Fibroblast of skin of left biceps (primary cell): ENCODE measurements at regions not wholly inside any gene's neighbourhood (a gene's known extent, or its start where the extent isn't known, plus 50 kb on each side); places are given as distances from the start of the nearest gene placed in this dataset.
"Not testable (repeated sequence)": the region's sequence is repeated elsewhere in the genome, so short reads cannot be mapped to it uniquely, and the experiment has no call there.

Experiments used
- DNase-seq, 2 experiments: peaks; one replicate each; pipeline ENCODE4 v3.0.0-alpha.2; 2013; ENCODE audit warnings: low read depth in 2 of 2

DNA sequence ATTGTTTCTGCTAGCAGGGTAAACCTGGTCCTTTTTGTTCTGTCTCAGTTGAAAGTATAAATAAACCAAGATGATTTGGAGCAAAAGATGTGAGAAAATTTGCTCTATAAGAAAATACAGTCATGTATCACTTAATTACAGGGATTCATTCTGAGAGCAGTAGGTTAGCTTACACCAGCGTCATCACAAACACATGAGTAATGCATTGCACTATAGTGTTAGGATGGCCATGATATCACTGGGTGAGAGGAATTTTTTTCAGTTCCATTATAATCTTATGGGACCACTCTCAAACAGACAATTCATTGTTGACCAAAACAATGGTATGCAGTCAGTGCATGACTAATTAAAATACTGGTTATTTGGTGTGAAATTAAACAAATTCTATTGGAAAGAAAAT is 430.9 kb downstream of the CHSY3 start:
- DNase-seq: no peak

GRCh38 chr5:130333089-130333488 is 428.8 kb downstream of the CHSY3 start:
- DNase-seq: peak in 1 of 2 experiments; percentile 34

DNA sequence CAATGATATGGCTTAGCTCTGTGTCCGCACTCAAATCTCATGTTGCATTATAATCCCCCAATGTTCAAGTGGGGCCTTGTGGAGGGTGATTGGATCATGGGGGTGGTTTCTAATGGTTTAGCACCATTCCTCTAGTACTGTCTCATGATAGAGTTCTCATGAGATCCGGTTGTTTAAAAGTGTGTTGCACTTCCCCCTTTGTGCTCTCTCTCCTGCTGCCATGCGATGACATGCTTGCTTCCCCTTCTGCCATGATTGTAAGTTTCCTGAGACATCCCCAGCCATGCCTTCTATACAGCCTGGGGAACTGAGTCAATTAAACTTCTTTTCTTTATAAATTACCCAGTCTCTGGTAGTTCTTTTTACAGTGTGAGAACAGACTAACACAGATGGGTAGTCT is 427.1 kb downstream of the CHSY3 start:
- DNase-seq: no peak

- no peak for DNase-seq
Observed at GRCh38 chr5:130324953-130325671, 420.8 kb downstream of the CHSY3 start.

- DNase-seq: peak in 1 of 2 experiments; percentile 9
Observed at GRCh38 chr5:130323804-130324454, 419.7 kb downstream of the CHSY3 start.

- no peak for DNase-seq
Observed at GRCh38 chr5:130321931-130322330, 417.7 kb downstream of the CHSY3 start.

GRCh38 chr5:130316971-130317680 is 412.9 kb downstream of the CHSY3 start:
- DNase-seq: peak in 1 of 2 experiments; percentile 8

DNA sequence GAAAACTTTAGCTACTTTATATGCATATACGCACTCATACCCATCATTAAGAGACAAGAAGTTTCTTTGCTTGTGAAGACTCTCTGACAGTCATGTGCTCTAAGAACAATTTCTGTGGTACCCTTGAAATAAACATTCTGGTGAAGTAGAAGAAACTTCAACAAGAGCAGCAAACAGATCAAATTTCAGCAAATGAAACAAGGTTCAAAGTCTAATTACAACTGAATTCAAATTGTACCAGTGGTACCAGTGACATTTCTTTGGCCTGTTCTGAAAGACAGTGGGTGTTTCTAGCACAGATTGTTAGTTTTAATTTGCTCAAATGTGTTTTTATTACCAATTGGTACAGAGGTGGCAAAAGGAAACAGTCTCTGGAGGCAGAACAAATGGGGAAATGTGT is 391.0 kb downstream of the CHSY3 start:
- DNase-seq: no peak

- not testable (repeated sequence) for DNase-seq
Observed at GRCh38 chr5:130294798-130295197, 390.5 kb downstream of the CHSY3 start.

DNA sequence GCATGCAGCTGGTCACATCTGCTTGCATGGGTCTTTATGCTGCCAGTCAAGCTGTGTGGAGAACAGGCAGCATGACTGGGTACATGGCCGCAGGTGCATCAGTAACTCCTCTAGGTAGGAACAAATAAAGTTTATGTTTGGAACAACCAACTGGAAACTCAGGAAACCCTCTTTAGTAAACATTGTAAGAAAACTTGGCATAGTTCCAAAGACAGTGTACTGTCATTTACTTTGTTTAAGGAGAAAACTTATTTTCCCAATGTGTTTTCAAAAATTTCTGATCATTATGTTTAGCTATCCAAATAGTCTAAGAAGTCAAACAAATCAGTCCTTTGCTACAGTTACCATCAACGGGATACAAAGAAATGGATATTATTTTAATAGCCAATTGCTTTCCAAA is 386.0 kb downstream of the CHSY3 start:
- DNase-seq: no peak

- no peak for DNase-seq
Observed at GRCh38 chr5:130289132-130290088, 385.1 kb downstream of the CHSY3 start.

DNA sequence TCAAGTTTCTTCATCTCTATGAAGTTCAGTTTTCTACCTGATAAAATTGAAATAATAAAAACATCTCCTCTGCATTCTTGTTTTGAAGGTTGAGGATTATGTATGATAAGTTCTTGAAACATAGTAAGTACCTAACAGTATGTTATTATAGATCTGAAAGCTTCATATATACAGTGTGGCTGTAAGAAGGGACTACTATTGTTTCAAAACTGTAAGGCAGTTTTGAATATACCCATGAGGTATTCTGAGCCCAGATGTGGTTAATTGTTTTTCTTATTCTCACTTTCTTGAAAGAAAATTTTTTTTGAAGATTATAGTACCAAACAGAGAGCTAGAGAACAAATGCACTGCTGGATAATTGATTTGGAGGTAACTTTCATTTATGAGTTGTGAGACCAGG is 383.2 kb downstream of the CHSY3 start:
- no peak for DNase-seq

DNA sequence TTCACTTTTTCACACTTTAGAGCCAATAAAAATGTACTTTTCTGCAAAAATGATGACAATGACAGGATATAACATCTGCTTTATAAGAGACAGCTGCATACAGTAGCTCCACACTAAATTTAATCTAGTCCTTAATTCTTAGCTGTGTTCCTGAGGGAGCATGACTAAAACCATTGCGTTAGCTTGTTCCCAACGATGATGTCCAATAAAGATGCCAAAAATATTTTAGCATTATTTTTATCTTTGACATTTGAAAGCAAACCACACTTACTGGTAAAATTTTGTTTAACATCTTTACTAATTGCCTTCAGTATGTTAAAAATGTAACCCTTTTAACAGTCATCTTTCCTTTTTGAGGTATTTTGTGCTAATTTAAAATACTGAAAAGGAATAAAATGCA is 382.7 kb downstream of the CHSY3 start:
- peak; percentile 34 to 40 for DNase-seq

GRCh38 chr5:130282049-130282448 is 377.8 kb downstream of the CHSY3 start:
- peak; percentile 53 to 61 for DNase-seq

DNA sequence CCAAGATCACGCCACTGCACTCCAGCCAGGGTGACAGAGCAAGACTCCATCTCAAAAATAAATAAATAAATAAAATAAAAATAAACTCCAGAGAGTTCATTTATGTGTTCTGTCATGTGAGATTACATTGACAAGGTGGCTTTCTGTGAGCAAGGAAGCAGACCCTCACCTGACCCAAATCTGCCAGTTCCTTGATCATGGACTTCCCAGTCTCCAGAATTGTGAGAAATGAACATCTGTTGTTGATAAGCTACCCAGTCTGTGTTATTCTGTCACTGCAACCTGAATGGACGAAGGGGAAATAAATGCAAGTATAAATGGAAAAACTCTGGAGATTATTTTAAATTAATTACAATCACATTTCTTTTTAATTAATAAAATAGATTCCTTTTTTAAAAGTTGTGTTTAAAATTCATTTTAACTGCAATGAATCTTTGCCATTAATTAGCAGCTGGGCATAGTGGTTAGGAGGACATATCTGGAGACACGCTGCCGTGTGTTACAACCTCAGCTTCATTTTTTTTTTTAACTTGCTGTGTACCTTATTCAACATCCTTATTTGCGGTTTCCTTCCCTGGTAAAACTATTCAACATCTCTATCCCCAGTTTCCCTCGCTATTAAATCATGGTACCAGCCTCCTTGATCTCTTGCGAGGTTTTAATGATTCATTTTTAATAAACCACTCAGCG is 376.4 kb downstream of the CHSY3 start:
- no peak for DNase-seq

GRCh38 chr5:130279386-130279785 is 375.1 kb downstream of the CHSY3 start:
- no peak for DNase-seq

DNA sequence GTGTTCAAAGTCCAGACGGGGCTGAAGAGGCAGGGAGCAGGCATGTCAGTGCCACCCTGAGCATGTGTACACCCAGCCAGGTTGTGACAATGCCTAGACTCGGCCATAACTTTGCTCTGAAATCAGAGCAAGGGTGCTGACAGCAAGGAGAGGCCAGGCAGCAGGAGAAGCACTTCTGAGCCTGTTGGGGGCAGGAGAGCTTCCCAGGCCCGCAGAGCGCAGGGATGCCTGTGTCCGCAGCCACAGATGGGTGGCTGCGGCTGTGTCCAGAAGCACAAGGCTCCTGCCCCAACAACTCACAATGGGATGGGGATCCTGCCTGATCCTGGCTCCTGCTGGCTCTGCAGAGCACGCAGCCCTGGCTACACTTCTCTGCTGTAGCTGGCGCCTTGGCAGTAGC is 373.9 kb downstream of the CHSY3 start:
- no peak for DNase-seq

DNA sequence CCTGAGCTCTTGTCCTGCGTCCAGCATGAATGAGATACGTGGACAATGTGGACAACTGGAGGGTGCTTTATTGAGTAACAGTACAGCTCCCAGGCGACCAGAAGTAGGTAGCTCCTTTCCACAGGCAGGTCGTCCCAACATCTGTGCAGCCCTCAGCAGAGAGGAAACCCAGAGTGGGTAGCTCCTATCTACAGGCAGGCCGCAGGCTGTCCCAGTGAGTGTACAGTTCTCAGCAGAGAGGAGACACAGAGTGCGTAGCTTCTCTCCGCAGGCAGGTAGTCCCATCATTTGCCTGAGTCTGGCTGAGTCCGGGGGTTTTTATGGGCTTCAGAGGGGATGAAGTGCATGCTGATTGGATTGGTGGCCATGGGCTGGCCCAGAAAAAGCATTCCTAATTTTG is 373.3 kb downstream of the CHSY3 start:
- no peak for DNase-seq

- DNase-seq: no peak
Observed at GRCh38 chr5:130277002-130277401, 372.7 kb downstream of the CHSY3 start.

GRCh38 chr5:130272837-130273236 is 368.6 kb downstream of the CHSY3 start:
- DNase-seq: no peak

- DNase-seq: no peak
Observed at GRCh38 chr5:130270786-130271185, 366.5 kb downstream of the CHSY3 start.
